GF-D8 (cell line): ENCODE measurements at regions not wholly inside any gene's neighbourhood (a gene's known extent, or its start where the extent isn't known, plus 50 kb on each side); places are given as distances from the start of the nearest gene placed in this dataset.

ENCODE experiments used
- DNase-seq: peaks from one replicate; lab custom pipeline; 2025; lab: John Stamatoyannopoulos, UW

DNA sequence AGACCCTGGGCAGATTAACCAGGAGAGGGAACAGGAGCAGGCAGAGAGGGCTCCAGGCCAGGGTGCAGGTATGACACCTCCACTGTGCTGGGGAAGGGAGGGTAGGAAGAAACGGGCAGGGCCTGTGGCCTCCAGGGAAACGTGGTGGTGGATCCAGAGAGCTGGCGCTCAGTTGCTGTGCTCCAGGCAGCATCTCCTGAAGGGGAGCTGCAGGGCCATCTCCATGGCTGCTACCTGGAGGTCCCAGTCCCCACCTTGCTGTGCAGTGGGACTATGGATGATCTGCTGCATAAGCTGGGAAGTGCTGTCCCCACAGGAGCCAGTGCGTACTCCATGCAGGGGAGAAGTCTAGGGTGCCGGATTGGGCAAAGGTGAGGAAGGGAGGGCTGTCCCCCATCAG is 125.9 kb upstream of the RUNX3 start:
- no peak for DNase-seq

- DNase-seq: no peak
Measured at GRCh38 chr1:25055324-25055780, 125.3 kb upstream of the RUNX3 start.

DNA sequence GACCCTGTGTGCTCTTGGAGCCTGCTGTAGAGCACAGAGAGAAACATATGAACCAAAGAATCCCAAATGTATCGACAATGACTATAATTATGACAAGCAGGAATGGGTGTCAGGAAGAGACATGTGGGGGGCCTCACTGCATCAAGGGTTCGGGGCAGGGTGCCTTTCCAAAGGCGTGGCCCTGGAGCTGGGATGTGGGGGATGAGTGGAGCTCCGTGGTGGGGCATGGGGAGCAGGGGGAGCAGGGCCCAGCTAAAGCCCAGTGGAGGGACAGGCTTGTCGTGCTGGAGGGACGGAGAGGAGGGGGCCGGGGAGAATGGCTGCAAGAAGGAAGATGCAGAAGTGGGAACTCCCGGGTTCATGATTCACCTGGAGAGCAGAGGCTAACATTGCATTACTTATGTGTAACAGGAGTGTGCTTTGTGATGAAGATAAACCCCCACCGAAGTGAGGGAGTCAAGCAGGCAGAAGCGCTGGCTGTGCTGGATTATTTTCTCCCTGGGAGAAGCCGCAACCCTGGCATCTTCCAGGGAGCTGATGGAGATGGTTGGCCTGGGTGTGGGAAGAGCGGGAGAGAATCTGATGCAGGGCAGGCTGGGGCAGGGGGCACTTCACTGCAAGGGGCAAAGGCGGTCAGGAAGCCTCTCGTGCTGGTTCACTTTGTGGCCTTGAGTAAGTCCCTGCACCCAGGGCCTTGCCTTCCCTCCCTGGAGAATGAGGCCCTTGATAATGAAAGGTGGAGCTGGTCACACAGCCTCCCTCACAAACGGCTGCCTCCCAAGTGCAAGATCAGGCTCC is 124.6 kb upstream of the RUNX3 start:
- DNase-seq: no peak

DNA sequence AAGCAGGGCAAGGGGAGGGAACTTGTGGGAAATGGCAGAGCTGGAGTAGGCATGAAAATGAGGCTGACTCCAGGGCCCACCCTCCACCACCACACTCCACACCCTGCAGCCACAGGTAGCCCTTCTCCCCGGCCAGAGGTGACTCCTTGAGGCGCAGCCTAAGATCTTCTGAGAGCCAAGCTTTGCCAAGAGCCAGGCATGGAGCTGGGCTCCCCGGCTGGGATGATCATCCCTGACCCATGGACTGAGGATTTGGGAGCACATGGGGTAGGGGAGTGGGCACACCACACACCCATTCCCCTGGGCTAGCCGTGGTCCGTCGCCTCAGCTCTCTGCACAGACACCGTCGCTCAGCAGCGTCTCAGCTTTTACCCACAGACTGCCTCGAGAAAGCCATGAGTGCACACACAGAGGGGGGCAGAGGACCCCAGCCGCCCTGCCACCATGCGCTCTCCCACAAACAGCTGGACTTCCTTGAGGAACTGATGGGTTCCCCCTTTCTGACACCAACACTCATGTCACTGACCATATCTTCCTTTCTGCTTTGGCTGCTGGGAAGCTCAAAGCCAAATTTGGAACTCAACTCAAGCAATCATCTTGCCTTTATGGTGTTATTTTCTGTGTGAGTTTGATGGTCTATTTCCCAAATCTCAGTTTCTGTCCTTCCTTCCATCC is 123.6 kb upstream of the RUNX3 start:
- DNase-seq: no peak

GRCh38 chr1:25051906-25052305 is 121.8 kb upstream of the RUNX3 start:
- no peak for DNase-seq

DNA sequence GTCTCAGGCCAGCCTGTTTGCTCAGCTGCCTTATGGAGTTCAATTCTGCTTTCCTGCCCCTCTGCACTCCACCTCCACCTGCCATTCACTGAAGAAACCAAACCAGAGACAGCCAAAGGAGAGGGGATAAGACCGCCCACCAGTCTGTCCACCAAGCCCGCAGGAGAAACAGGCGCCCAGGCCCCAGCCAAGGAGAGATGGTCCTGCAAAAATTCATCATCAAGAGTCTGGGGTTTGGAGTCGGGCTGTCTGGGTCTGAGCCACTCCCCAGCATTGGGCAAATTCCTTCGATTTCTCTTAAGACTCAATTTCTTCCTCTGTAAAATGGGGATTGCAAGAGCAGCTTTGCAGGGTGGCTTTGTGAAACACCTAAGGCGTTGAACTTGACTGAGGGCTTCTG is 121.4 kb upstream of the RUNX3 start:
- no peak for DNase-seq

DNA sequence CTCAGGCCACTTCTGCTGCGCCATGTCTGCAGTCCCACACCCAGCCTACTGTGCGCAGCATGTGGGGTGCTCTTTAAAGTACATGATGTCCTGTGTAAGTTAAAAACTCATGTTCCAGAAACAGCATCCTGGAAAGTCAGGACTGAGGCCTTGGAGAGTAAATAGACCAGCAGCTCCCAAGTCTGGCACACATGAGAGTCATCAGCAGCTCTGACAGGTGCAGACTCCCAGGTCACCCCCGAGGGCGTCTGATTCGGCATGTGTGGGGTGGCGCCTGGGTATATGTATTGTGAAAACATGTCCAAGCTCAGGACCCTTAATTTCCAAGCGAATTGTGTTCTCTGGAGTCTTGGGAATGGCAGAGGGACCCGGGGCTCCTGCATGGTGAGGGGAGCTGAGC is 120.1 kb upstream of the RUNX3 start:
- DNase-seq: no peak

DNA sequence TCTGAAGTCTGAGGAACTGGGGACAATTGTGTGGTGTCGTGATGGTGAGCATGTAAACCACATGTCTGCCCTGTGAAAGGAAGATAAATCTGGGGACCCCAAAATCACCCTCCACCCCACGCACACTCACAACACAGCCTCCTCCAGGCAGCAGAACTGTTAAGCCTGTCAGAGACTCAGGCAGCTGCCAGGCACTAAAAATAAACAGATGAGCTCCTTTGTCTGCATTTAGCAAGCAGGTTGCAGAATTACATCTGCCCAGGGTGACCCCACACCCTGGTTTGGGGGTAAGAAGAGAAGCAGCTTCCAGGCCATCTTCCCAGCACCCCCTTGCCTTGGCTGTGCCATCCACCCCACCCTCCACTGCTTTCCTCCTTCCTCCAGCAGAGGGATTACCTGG is 119.1 kb upstream of the RUNX3 start:
- no peak for DNase-seq

- DNase-seq: no peak
Measured at GRCh38 chr1:25048728-25049127, 118.7 kb upstream of the RUNX3 start.

DNA sequence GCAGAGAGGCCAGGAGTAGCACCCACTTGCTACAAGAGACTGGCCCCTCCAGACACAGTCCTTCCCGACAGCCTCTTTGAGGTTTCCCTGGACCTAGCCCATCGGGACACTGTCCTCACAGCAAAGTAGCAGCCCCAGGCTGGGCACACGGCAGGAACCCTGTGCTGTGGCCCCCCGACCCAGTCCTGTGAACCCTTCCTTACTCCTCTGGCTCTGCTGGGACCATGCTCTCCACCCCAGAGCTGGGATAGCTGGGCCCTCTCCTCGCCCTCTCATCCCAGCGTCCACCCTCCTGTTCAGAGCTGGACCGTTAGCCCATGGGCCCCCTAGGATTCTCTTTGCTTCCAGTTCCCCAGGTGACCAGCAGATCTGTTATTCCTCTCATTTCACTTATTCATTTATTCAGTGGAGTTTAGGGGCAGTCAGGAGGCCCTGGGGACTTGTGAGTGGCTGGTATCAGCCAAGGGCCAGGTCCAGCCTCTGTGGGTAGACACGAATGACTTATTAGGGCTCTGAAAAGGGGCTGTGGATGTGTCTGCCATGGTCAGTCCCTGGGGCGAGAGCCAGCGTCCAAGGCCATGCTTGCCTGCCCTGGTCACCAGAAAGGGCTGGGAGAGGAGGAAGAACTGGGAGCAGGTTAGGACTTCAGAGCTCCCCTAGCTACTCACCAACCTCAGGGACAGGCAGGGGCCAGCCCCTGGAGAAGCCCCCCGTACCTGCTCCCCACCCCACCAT is 117.6 kb upstream of the RUNX3 start:
- no peak for DNase-seq

- DNase-seq: no peak
Measured at GRCh38 chr1:25046194-25046532, 116.1 kb upstream of the RUNX3 start.

DNA sequence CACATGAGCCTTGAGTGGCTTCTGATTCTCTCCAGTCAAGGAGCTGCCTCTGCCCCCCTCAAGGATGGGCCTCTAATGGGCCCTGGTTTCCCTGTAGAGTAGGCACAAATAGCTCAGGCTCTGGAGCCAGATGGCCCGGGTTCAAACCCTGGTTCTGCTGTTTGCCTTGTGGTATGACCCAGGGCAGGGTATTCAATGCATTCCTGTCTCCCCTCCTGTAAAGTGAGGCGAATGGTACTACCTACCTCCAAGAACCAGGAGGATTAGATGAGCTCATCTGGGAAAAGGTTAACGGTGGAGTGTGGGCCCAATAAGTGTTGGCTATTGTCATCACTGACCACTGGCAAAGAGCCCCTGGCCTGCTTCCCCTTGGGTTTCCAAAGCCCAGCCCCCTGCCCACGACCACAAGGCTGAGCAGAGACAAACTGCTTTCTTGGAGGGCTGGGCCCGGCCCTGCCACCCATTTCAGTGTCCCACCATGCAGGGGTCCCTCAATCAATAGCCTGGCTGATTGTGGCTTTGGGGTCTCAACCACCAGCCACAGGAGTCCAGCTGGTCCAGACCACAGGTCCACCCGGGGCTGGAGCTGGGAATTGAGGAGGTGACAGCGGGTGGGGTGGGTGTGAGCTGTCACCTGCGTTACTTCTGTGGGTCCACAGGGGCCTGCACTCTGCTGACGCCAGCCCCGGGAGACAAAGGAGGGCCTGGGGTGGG is 115.6 kb upstream of the RUNX3 start:
- no peak for DNase-seq

DNA sequence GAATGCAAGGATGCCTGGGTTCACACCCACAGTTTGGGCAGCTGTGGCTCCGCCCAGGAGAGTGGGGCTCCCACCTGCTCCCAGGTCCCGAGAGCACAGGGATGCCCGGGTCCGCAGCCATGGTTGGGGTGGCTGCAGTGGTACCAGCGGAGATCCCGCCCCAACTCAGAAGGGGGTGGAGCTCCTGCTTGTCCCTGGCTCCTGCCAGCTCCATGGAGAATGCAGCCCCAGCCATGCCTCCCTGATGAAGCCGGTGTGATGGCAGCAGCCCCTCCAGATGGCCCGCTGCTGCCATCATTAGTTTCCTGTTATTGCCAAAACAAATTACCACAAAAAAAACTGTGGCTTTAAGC is 113.1 kb upstream of the RUNX3 start:
- DNase-seq: no peak

GRCh38 chr1:25042331-25043227 is 112.5 kb upstream of the RUNX3 start:
- DNase-seq: no peak

DNA sequence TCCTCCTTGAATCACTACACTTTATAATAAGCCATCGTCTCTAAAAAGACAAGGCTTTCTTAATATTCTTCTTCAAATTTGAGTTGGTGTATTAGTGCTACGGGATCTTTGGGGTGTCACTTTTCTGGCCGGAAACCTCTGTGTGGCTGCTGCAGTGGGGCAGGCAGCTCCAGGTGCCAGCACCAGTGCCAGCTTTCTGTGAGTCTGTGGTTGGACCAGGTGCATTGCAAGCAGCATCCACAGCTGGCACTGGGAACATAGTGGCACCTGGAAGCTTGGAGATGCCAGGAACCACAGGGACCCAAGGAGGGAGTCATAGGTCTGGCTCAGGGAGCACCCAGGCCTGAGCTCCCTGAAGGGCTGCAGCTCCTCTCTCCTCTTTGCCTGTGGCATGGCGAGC is 111.8 kb upstream of the RUNX3 start:
- DNase-seq: no peak

DNA sequence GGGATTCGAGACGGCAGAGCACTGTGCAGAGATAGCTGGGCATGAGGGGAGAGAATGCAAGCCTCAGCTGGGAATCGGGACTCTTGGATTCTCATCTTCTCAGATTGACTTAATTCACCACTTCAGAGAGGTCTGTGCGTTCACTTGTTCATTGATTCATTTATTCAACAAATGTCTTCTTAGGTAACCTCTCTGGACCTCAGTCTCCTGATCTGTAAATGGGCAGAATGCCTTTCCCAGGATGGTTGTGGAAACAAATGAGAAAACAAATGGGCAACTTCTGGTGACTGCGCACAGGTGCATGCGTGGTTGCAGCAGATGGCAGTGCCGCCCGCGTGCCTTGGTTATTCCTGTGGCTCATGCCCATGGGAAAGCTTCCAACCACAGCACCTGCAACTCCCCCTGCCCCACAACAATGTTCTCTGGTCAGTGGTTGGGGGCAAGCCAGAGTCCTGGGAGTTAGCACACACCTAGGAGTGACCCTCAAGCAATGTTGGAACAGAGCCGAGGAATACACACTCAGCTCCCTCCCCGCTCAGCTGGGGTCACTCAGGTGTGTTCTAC is 110.1 kb upstream of the RUNX3 start:
- no peak for DNase-seq

DNA sequence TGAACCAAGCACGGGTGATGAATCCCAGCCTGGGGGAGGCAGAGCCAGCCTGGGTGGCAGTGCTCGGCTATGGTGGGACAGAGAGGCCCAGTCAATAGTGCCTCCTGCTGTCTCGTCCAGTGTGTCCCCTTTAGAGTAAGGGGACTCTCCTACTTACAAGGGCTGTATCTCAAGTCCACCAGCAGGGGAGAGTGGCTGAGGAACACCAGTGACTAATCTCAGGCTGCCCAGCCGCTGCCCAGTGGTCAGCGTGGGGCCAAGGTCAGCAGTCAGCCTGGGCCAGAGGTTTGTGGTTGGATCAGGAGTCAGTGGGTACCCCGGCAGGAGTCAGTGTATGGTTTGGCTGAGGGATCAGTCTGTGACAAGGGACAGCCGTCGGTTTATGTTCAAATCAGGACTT is 109.2 kb upstream of the RUNX3 start:
- DNase-seq: no peak

DNA sequence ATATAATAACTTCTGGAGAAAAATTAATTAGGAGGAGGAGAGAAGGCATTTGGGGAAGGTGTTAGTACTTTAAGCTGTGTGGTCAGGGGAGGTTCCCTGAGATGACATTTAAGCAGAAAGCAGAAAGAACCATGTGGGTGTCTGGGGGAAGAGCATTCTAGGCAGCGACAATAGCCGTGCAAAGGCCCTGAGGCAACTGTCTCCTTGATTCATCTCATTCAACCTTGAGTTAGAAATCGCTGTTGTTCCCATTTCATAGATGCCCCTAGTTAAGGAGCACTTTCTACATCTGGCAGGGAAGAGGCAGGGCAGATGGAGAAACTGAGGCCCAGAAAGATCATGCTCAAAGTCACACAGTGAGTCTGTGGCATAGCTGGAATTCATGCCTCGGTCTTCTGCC is 108.6 kb upstream of the RUNX3 start:
- DNase-seq: no peak

- DNase-seq: peak; percentile 4
Measured at GRCh38 chr1:25037174-25038074, 107.3 kb upstream of the RUNX3 start.

DNA sequence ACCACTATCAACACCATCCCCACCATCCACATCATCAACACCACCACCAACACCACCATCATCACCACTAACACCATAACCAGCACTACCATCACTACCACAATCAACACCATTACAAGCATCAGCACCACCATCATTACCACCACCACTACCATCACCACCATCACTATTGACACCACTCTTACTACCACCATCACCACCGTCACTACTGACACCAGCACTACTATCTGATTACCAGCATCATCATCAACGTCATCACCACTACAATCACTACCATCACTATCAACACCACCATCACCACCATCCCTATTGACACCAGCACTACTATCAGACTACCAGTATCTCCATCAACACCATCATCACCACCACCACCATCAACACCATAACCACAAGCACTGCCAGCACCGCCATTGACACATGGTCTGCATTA is 106.1 kb upstream of the RUNX3 start:
- no peak for DNase-seq
